GM21529 (cell line): ENCODE measurements at regions not wholly inside any gene's neighbourhood (a gene's known extent, or its start where the extent isn't known, plus 50 kb on each side); places are given as distances from the start of the nearest gene placed in this dataset.

Source experiments
- ATAC-seq: cut with Tn5 transposase; IDR thresholded peaks from one replicate; pipeline ENCODE4 v1.9.1; 2021; ENCODE audit not compliant: unreplicated experiment

- no peak for ATAC-seq
Measured at GRCh38 chr4:75122424-75123014, 189.6 kb downstream of the PARM1 start.

DNA sequence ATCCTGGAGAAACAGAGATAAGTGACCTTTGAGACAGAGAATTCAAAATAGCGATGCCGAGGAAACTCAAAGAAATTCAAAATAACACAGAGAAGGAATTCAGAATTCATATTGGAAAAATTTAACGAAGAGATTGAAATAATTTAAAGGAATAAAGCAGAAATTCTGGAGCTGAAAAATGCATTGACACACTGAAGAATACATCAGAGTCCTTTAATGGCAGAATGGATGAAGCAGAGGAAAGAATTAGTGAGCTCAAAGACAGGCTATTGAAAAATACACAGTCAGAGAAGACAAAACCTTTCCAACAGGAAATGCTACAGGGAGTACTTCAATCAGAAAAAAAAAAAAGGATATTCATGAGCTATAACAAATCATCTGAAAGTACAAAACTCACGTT, 185.8 kb downstream of the PARM1 start:
- no peak for ATAC-seq

GRCh38 chr4:75110061-75110460, 177.1 kb downstream of the PARM1 start:
- no peak for ATAC-seq

GRCh38 chr4:75107755-75108612, 175.1 kb downstream of the PARM1 start:
- ATAC-seq, result peak; percentile 66

DNA sequence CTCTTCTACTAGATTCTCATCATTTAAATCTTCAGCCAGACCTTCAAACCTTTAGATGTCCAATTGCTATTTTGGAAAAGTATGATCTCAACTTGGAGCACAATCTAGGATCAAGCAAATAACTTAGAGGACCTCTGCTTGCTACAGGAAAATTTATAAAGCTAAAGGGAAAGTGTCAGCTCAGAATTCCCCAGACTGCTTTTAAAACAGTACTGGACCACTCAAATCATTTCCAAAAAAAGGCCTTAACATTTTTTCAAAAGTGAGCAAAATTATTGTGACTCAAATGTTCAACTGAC, 169.8 kb downstream of the PARM1 start:
- no peak for ATAC-seq

GRCh38 chr4:75101906-75102786, 169.2 kb downstream of the PARM1 start:
- ATAC-seq, result peak; percentile 55
